GM19025 (cell line): ENCODE measurements at regions not wholly inside any gene's neighbourhood (a gene's known extent, or its start where the extent isn't known, plus 50 kb on each side); places are given as distances from the start of the nearest gene placed in this dataset.
"Not testable (repeated sequence)": the region's sequence is repeated elsewhere in the genome, so short reads cannot be mapped to it uniquely, and the experiment has no call there.

Source experiments
- ATAC-seq: cut with Tn5 transposase; IDR thresholded peaks from one replicate; pipeline ENCODE4 v1.9.1; 2021; ENCODE audit warnings: mild to moderate bottlenecking, low read depth, moderate library complexity; ENCODE audit not compliant: unreplicated experiment

- not testable (repeated sequence) for ATAC-seq
These were observed 522.7 kb upstream of the HS3ST5 start for GRCh38 chr6:114865506-114865905.

- ATAC-seq = no peak
These were observed 520.8 kb upstream of the HS3ST5 start for GRCh38 chr6:114863610-114864009.

DNA sequence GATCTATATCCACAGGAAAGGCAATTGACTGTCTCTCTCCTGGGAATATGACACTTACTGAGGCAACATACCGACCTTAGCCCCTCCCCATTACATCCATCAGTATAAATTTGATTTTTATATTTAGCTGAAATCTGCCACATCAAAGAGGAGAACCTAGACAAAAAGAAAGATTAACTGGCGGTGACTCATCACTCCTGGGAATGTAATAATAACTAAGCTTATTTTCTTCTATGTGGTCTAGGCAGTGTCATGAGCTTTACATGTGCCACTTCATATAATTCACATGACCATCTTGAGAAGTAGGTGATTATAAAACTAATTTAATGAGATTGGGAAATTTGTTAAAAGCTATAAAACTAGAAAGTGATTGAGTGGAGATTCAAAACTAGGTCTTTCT lies 520.0 kb upstream of the HS3ST5 start:
- ATAC-seq = no peak

- no peak for ATAC-seq
These were observed 519.2 kb upstream of the HS3ST5 start for GRCh38 chr6:114862064-114862463.

GRCh38 chr6:114844359-114844758 lies 501.5 kb upstream of the HS3ST5 start:
- ATAC-seq = no peak

- ATAC-seq = no peak
These were observed 496.2 kb upstream of the HS3ST5 start for GRCh38 chr6:114839019-114839418.

DNA sequence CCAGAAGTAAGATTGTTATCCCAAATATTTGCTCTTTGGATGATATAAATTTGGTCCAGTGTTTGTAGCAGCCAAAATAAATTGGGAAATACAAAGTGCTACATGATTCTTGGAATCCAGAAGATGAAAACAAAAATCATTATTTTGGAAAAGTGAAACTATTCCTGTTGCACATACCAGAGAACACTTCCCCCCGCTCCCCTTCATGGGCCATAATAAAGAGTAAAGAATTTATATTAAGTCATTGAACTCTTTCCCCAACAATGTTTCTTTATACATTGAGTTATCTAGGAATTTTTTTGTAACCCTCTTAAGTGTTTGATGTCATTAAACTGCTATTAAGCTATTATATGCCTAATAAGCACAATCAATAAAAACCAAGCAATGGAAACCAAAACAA lies 490.4 kb upstream of the HS3ST5 start:
- ATAC-seq = no peak

GRCh38 chr6:114830515-114830914 lies 487.7 kb upstream of the HS3ST5 start:
- no peak for ATAC-seq

DNA sequence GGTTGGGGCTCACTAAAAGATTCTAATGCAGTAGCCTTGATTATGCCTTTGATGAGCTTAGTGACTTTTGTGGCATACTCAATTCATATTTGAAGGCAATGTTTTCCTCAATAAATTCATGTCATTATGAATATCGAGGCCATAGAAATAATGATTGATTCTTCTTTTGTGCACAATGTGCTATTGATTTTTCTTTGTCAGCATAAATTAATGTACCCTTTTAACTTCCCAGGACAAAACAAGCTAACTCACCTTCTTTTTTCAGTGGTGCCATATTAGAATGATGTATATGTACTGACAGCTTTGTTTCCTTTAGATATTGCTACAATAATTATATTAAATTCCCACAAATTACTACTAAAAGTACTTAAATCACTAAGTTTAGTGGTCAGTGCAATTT lies 484.3 kb upstream of the HS3ST5 start:
- no peak for ATAC-seq

DNA sequence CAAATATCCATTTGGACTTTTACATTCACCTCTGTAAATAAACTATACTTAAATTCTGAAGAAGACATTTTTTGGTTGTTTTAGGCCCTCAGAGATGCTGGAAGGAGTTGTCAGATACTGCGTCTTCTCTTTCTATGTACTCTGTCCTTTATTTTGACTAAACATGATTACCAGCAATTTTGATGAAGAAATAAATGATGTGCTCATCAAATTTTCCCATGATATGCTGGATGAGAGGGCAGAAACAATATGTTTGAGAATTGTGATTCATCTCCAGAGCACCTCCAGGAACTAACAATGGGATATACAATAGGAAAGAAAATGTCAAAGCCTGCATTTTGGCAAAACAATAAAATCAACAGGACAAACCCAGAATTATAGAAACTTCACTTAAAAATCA lies 481.6 kb upstream of the HS3ST5 start:
- no peak for ATAC-seq

- no peak for ATAC-seq
These were observed 473.9 kb upstream of the HS3ST5 start for GRCh38 chr6:114816678-114817077.

- no peak for ATAC-seq
These were observed 467.6 kb upstream of the HS3ST5 start for GRCh38 chr6:114810468-114810867.

- not testable (repeated sequence) for ATAC-seq
These were observed 462.6 kb upstream of the HS3ST5 start for GRCh38 chr6:114805426-114805825.

GRCh38 chr6:114796576-114796975 lies 453.8 kb upstream of the HS3ST5 start:
- no peak for ATAC-seq

DNA sequence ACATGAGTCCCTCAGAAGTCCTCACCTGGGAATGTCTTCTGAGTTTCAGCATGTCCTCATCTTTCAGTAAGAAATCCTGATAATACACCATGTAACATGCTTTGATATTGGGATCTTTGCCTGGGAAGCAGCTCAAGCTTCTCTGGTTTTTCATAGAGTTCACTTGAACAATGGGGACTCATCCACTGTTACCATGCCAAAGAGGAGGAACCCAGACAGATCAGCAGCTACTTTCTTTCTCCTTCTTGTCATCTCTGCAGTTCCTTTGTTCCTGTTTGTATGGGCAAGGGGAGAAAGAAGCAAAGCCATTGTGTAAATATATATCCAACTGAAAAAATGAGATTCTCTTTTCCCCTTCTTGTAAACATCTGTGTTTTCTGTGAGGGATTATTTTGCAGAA lies 450.6 kb upstream of the HS3ST5 start:
- ATAC-seq = no peak

DNA sequence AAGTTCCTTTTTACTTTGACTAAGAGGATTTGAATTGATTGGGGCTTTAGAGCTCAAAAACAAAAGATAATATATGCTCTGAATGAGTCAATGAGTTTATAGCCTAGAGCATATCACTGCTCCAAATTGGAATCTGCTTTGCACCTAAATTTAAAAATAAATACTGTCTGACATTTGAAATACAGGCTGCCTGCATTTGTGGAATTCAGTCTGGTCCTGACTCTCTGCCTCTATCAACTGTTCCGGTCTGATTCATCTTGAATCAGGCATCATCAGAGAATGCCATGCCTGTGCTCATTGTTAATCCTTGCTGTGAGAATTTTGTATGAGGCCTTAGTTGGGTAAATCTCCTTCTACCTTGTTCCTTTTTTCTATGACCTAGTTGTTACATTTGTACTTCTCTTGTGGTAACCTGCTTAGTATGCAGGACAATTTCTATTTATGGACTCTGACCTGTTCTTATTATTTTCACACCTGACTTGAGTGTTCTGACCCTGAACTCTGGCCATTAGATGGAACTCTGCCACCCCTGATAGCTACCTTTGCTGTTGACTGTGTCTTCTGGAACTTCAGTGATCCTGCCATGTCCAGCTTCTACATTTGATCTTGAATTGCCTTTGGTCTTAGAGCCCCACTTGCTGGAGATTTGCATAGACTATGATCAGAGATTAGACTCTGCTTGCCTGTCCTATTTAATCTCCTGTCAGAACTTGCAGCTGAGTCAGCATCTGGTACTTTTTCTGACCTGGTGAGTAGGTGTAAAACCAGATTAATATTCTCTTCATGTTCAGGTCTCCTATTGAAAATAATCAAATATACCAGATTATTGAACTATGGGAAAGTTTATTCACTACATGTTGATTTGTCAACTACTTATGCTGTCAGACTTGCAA lies 442.7 kb upstream of the HS3ST5 start:
- ATAC-seq = no peak

- no peak for ATAC-seq
These were observed 441.0 kb upstream of the HS3ST5 start for GRCh38 chr6:114783783-114784182.

DNA sequence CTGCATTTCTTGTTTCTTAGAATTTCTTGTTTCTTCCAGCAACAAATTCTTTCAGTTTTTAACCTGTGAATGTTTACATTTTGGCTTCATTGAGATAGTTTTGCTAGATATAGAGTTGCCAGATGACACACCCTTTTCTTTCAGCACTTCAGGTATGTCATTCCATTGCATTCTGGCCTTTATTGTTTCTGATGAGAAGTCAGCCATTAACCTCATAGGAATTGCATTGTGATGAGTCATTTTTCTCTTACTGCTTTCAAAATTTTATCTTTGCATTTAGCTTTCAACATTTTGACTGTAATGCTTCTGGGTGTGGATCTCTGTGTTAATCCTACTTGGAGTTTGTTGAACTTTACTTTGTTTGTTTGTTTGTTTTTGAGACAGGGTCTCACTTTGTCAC lies 440.3 kb upstream of the HS3ST5 start:
- no peak for ATAC-seq

- no peak for ATAC-seq
These were observed 422.0 kb upstream of the HS3ST5 start for GRCh38 chr6:114764866-114765265.

DNA sequence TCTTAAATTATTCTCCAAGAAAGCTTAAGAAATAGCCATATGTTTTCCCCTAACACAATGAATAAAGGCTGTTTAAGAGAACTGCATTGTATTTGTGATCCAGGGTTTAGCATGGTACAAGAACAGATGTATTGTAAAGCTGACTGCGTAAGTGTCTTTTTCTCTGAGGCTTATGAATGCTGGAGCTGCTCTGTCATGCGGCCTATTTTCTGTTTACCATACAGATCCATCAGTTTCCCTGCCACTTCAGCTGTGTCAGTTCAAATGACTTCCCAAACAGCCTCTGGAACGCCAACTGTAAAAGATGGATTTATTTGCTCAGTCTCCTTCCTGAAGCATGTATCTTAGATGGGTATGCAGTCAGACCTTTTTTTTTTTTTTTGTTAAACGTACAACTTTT lies 419.3 kb upstream of the HS3ST5 start:
- ATAC-seq = no peak

GRCh38 chr6:114747995-114748625 lies 405.3 kb upstream of the HS3ST5 start:
- no peak for ATAC-seq

DNA sequence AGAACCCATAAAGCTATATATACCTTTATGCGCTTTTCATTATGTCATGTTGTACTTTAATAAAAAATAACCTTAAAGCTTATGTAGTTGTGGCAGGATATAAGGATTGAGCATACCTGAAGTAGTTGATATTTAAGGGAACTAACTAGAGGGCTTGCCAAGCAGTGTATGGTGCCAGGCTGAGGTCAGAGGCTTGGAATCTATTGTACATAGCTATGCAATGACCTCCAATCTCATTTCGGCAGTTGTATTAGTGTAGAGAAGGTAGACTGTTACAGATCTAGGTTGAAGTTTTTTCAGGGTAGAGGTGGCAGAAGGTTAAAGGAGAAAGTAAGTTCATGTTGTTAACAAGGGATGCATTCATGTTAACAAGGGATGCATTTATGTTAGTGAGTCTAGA lies 397.7 kb upstream of the HS3ST5 start:
- ATAC-seq = no peak
